Activated naive CD8-positive, alpha-beta T cell treated with anti-CD3 and anti-CD28 coated beads, Interleukin-2, amount 50 U/mL, for 16 hours (primary cell): ENCODE measurements at regions not wholly inside any gene's neighbourhood (a gene's known extent, or its start where the extent isn't known, plus 50 kb on each side); places are given as distances from the start of the nearest gene placed in this dataset.
"Not testable (repeated sequence)": the region's sequence is repeated elsewhere in the genome, so short reads cannot be mapped to it uniquely, and the experiment has no call there.

Experiments
- DNase-seq: peaks from one replicate; pipeline ENCODE4 v3.0.0-alpha.2; 2020; ENCODE audit warnings: low read depth, low spot score

GRCh38 chrX:45823536-45823935, 622.9 kb upstream of the DIPK2B start:
- DNase-seq, result no peak

- no peak for DNase-seq
Measured at GRCh38 chrX:45822124-45822523, 621.4 kb upstream of the DIPK2B start.

DNA sequence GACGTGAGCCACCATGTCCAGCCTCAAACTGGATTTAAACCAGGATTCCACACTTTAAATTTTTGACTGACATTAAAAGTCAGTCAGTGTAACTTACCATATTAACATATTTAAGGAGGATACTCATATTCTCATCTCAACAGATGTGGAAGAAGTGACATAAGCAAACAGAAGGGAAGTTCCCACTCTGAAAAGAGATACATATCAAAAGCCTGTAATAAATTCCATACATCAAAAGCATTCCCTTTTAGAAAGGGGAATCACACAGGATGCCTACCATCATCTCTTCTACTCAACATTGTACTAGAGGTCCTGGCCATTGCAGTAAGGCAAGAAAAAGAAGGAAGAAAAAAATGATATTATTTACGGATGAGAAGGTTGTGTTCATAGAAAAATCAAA, 618.2 kb upstream of the DIPK2B start:
- DNase-seq, result no peak

- no peak for DNase-seq
Measured at GRCh38 chrX:45815441-45815840, 614.8 kb upstream of the DIPK2B start.

DNA sequence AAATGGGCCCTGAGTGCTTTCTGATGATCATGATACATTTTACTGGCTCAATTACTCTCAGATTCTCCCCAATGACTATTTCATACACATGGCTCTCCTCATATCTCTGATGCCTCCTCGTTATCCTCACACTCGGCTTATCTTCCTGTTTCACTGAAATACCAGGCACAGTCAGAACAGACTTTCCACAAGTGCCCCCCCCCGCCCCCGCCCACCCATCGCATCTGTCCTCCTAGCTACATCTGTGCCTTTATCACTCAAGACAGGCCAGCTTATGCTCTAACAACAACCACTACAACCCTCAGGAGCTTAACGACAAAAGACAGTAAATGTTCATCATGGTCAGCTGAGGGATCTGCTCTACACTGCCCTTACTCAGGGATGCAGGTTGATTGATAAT, 610.6 kb upstream of the DIPK2B start:
- DNase-seq, result no peak

DNA sequence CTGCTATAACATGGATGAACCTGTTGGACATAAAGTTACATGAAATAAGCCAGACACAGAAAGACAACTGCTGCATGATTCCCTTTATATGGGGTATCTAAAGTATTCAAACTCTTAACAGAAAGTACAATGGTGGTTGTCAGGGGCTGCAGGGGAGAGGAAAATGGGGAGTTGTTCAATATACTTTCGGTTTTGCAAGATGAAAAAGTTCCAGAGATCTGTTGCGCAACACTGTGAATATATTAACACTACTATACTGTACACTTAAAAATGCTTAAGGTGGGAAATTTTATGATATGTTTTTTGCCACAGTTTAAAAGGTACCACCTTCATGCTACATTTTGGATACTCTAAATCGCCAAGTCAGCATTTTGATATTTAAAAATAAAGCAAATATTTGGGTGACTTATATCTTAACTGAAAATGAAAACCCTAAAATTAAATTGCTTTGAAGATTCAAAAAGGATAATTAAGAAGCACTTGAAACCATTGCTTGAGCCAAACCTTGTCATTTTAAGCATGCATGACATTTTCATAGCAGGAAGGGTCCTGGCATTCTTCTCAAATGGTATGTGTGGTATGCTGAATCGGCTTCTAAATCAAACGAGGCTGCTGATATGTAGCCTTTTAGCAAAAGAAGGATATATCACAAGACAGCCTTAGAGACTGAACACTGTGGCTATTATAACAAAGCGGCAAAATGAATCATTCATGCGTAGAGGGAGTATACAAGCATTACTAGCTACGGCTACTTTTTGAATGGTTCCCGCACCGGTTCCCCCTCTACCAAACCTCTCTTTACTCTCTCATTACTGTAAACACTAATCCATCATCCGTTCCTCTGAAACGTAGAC, 607.1 kb upstream of the DIPK2B start:
- no peak for DNase-seq

DNA sequence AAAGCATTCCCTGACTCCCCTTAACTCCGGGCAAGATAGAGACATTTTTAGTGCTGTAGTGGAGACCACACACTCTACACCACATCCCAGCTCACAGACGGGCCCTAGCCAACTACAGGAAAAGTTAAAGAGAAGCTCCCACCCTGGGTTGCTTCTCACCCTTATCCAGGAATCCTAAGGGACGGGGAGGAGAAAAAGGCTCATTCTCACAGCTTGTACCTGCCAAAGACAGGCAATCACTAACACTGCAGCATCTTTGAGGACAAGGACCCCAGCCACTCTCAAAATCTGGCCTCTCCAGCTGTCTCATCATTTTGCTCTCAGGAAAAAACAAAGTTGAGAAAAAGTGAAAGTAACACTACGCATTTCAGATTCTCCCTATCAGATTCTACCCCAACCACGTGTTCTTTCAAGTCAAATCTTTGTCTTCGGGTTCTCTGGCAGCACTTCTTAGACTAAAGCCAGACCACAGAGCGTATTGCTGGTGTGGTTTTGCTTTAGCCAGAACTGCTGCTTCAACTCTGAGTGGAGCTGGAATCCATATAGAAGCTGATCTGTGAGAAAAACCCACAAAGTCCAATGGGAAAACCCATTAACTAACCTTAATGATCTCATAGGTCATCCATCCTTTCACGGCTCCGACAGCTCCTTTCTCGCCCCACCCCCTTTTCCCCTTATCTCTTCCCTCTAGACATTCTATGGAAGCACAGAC, 605.9 kb upstream of the DIPK2B start:
- DNase-seq, result no peak

GRCh38 chrX:45804276-45804675, 603.6 kb upstream of the DIPK2B start:
- DNase-seq, result no peak

- no peak for DNase-seq
Measured at GRCh38 chrX:45803383-45803921, 602.8 kb upstream of the DIPK2B start.

- no peak for DNase-seq
Measured at GRCh38 chrX:45801554-45801953, 600.9 kb upstream of the DIPK2B start.

DNA sequence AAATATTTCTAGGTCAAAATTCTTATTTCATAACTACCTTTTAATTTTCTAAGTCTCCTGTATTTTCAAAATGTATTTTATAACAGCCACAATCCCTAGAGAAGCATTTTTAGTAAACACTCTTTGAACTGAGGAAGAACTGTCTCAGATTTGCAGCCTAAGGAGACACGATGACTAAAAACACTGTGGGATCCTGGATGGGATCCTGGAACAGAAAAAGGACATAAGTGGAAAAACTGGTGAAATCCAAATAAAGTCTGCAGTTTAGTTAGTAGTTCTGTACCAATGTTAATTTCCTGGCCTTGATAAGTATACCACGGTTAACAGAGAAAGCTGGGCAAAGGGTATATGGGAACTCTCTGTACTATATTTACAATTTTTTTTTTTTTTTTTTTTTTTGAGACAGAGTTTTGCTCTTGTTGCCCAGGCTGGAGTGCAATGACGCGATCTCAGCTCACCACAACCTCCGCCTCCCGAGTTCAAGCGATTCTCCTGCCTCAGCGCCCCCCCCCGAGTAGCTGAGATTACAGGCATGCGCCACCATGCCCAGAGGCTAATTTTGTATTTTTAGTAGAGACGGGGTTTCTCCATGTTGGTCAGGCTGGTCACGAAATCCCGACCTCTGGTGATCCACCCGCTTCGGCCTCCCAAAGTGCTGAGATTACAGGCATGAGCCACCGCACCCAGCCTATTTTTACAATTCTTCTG, 600.2 kb upstream of the DIPK2B start:
- not testable (repeated sequence) for DNase-seq

DNA sequence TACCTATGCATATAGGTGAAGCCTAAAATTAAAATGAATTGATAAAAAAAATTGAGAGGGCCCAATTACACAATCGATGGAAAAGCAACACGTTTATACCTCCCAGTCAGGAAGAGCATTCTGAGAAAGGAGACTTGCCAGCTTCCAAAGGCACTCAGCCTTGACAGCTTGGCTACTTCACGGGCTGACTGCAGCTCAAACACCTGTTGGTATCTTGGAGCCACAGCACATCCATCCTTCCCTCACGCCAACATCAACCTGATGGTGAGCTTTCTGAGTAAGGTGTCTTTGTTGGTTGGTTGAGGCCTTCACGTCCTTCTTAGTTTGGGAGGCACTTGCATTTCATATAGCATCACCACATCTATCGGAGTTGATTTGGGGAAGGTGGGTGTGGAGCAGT, 598.9 kb upstream of the DIPK2B start:
- DNase-seq, result no peak

- DNase-seq, result no peak
Measured at GRCh38 chrX:45795546-45795945, 594.9 kb upstream of the DIPK2B start.

DNA sequence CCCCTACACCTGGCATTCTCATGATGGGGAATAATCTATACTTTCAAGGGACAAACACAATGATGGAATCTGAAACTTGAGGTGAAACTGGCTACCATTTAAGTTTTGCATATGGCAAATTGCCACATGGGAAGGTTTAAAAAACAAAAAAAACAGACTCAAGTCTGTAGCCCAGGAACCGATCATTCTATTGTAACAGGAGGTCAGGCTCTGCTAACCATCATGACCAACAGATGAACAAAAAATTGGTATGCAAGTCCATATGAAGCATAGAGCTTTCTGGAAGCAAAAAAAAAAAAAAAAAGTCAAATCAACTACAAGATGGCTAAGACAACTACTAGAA, 594.3 kb upstream of the DIPK2B start:
- DNase-seq, result no peak

- no peak for DNase-seq
Measured at GRCh38 chrX:45794323-45794994, 593.8 kb upstream of the DIPK2B start.

GRCh38 chrX:45788941-45789348, 588.3 kb upstream of the DIPK2B start:
- no peak for DNase-seq

DNA sequence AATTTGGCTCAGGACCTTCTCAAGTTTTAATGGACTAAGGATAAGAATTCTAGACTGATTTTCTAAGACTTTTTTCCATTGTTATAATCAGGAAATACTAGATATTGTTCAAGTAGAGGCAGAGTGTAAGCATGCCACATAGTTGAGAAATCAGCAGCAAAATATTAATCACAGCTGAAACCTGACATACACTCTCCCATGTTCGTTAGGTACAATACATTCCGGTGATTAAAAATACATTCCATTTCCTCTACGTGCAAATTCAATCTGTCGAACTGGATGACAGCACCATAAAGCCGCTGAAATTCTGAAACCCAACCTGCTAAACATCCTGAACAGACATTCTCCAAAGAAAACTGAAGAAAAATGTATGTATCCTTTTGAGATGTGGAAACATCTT, 587.6 kb upstream of the DIPK2B start:
- DNase-seq, result no peak

DNA sequence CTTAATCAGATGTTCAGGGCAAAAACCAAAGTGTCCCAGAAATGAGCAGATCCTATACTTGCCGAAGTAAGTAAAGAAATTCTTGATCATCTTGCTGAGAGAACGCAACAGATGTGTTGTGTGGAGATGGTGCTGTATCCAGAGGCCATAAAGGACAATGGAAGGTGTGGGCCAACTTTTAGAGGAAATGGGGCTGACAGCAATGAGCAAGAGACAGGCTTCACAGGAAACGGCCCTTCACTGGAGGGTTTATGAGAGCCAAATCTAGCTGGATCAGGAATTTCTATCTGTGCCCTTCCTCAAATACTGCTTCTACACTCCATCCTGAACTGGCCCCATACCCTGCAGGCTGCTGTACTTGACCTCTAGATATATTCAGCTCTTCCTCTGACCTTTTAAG, 583.9 kb upstream of the DIPK2B start:
- no peak for DNase-seq

GRCh38 chrX:45783002-45783401, 582.3 kb upstream of the DIPK2B start:
- DNase-seq, result no peak

- no peak for DNase-seq
Measured at GRCh38 chrX:45781901-45782553, 581.4 kb upstream of the DIPK2B start.

DNA sequence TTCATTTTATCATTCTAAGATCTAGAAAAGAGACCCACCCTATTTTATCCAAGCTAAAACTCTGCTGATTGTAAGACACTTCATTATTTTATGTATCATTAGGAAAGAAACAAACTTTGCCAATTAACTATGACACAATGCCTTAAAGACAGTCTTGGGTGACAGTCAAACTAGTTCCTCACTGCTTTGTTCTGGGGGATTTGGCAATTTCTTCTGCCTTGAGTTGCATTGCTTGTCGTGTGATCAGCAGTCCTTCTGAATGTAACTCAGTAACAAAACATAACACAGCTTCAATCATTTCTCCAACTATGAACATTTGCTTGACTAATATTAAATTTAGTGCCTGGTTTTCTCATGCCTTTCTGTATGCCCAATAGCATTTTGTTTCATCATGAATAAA, 577.9 kb upstream of the DIPK2B start:
- no peak for DNase-seq
